ENCODE measurements at regions not wholly inside any gene's neighbourhood (a gene's known extent, or its start where the extent isn't known, plus 50 kb on each side); places are given as distances from the start of the nearest gene placed in this dataset.

DNA sequence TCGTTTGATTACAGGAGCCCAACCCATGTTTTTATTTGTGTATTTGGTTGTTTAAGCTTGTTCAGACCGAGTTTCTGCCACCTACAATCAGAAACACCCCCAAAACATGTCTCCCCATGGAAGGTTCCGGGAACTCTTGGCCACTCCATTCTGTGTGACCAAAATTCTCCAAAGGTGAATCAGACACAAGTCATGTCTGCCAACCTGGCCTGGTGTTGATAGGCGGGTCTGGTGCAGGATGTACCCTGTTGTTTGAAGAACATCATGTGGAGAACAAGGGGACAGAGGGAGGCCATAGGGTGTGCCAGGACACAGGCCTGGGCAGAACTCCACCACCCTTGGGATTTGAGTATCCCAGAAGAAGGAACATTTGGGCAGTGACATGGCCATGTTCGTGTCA, 147.1 kb upstream of the MYL2 start:
- in situ Hi-C loops (cut with MboI; ENCODE audit: low sequenced_read_pairs, unreplicated experiment) = no loop called here
- TF ChIP-seq, protein P1, sequence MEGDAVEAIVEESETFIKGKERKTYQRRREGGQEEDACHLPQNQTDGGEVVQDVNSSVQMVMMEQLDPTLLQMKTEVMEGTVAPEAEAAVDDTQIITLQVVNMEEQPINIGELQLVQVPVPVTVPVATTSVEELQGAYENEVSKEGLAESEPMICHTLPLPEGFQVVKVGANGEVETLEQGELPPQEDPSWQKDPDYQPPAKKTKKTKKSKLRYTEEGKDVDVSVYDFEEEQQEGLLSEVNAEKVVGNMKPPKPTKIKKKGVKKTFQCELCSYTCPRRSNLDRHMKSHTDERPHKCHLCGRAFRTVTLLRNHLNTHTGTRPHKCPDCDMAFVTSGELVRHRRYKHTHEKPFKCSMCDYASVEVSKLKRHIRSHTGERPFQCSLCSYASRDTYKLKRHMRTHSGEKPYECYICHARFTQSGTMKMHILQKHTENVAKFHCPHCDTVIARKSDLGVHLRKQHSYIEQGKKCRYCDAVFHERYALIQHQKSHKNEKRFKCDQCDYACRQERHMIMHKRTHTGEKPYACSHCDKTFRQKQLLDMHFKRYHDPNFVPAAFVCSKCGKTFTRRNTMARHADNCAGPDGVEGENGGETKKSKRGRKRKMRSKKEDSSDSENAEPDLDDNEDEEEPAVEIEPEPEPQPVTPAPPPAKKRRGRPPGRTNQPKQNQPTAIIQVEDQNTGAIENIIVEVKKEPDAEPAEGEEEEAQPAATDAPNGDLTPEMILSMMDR (IDR thresholded peaks at IDR 0.05; ENCODE audit: borderline replicate concordance, control extremely low read depth, extremely low read depth, insufficient read depth, missing control alignments) = no peak
- no peak for DNase-seq (ENCODE audit: low spot score)

DNA sequence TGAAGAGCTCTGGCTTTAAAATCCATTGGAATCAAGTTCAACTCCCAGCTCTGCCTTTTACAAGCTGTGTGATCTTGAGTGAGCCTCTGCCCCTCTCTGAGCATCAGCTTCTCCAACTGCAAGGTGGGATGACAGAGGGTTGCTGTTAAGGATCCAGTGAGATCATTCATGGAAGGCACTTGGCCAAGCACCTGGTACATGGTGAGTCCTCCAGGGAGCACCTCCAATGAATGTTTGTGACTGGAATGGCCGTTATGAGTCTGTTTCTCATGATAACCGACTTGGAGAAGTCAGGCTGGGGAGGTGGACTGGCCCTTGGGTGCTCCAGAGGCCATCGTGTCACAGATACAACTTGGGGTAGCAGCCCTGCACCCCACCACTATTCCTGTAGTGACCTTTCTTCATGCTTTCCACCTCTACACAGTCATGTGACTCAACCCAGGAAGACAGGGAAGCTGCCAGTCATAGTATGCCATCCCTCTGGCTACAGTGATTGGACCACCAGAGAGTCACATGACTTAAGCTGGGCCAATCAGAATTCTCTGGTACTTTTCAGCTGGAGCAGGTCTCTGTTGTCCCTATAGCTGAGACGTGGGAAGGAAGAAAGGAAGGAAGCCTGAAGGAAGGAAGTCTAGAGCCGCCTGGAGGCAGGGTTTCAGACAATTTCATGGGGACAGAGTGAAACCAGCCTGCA, 146.5 kb upstream of the MYL2 start:
- in situ Hi-C loops (cut with MboI; ENCODE audit: low sequenced_read_pairs, unreplicated experiment) = no loop called here
- TF ChIP-seq, protein P1 (IDR thresholded peaks at IDR 0.05; ENCODE audit: borderline replicate concordance, control extremely low read depth, extremely low read depth, insufficient read depth, missing control alignments) = no peak
- DNase-seq (ENCODE audit: low spot score) = no peak

DNA sequence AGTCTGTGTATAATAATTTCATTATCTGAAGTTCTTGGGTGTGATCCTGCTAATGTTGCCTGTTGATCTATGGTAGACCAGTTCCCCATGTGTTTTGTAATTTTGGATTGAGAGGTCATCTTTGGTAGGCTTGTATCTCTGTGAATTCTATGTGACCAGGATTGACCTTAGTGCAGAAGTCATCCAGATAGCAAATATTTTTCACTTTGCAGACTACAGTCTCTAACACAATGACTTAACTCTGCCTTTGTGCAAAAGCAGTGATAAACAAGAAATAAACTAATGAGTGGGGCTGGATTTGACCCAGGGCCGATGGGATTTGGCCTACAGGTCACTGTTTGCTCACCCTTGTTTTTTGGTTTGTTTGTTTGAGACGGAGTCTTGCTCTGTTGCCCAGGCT, 144.6 kb upstream of the MYL2 start:
- TF ChIP-seq, protein P1 (IDR thresholded peaks at IDR 0.05; ENCODE audit: borderline replicate concordance, control extremely low read depth, extremely low read depth, insufficient read depth, missing control alignments) = no peak
- in situ Hi-C loops (cut with MboI; ENCODE audit: low sequenced_read_pairs, unreplicated experiment) = no loop called here
- DNase-seq (ENCODE audit: low spot score) = no peak

DNA sequence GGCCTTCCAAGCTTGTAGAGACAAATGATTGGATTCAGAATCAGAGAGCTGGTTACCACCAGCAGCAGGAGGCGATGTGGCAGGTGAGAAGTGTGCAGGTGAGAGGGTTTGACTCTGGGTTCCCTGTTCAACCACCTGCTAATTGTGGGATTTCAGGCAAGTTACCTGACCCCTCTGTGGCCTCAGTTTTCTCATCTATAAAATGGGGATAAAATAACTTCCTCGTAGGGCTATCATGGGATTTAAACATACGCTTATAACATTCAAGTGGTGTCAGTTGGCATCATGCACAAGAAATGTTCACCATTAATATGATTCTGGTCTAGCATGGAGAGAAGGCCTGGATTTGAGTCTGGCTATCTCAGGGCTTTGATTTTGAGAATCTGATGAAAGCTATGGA, 143.8 kb upstream of the MYL2 start:
- no peak for DNase-seq (ENCODE audit: low spot score)
- TF ChIP-seq, protein P1 (IDR thresholded peaks at IDR 0.05; ENCODE audit: borderline replicate concordance, control extremely low read depth, extremely low read depth, insufficient read depth, missing control alignments) = no peak
- in situ Hi-C loops (cut with MboI; ENCODE audit: low sequenced_read_pairs, unreplicated experiment) = no loop called here

DNA sequence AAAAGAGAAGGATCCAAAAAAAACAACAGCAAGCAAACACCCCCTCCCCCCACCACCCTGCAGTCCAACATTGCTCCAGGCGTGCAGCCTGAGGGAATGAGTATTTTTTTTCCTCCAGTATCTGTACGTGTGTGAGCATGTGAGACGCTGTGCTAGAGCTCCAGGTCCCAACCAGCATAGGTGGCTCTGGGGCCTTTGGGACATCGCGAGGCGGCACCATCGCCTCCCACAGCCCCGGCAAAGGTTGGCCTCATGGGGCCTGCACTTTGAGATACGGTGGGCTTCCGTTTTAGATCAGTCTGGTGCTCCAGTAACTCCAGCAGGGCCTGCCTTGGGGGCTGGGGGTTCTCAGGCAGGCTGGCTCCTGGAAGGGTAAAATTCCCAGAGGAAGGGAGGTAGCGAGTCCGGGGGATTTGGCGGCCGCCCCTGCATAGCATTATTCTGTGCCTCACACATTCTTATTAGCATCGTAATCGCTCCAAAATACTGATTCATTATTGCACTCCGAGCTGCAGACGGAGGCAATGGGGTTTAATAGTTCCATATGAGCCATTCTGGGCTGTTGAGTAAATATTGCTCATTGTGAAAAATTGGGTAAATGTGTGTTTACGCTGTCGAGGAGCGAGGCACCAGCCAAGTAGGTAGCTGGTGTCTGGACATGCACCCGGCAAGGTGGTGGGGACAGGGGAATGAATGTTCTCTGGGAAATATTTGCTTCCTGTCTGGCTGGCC, 143.1 kb upstream of the MYL2 start:
- in situ Hi-C loops (cut with MboI; ENCODE audit: low sequenced_read_pairs, unreplicated experiment) = no loop called here
- TF ChIP-seq, protein P1 (IDR thresholded peaks at IDR 0.05; ENCODE audit: borderline replicate concordance, control extremely low read depth, extremely low read depth, insufficient read depth, missing control alignments) = no peak
- no peak for DNase-seq (ENCODE audit: low spot score)

DNA sequence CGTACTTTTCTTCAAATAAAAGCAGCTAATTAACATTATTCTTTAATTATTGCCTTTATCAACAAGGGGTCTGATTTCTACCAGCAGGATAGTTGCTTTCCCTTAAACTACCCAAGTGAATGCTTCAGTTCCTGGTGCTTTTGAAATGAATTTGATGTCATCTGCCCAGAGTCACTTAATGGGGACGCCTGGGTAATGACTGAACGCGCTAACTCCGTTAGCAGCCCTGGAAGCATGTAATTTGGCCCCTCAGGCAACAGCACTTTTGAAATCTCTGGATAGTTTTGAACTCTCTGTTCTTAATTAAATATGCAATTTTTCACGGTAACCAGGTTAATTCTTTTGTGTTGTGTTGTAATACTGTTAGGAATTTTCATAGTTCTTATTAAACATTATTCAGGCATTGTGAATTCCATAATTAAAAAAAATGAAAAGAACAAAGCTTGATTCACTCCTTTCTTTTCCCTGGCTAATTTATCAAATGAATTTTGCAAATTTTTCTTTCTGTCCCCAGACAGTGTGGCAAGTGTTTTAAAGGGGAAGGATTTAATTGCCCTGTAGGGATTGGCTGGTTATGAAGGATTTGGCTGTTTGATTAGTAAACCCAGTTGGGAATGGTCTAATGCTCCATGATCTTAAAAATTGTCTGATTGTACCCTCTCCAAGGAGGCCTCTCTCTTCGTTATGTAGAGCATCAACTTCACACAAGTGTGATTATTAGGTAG, 137.5 kb upstream of the MYL2 start:
- DNase-seq (ENCODE audit: low spot score) = no peak
- TF ChIP-seq, protein P1 (IDR thresholded peaks at IDR 0.05; ENCODE audit: borderline replicate concordance, control extremely low read depth, extremely low read depth, insufficient read depth, missing control alignments) = no peak
- in situ Hi-C loops (cut with MboI; ENCODE audit: low sequenced_read_pairs, unreplicated experiment) = no loop called here

Measured in GM13976 (cell line).